ENCODE measurements at regions not wholly inside any gene's neighbourhood (a gene's known extent, or its start where the extent isn't known, plus 50 kb on each side); places are given as distances from the start of the nearest gene placed in this dataset.

DNA sequence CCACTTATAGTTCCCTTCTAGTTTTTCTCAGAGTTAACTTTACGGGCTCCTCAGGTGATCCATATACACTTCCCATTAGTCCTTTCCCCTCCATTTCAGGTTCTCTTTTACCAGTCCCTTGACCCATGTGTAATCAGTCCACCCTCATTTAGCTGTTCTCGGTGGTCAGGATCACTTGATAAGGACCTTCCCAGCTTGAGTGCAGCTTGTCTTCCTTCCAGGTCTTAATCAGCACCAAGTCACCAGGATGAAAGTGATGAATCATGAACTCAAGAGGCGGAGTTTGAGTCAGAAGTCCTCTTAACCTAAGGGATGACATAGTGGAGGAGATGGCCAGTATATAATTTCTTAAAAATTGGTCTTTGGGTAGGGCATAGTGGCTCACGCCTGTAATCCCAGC lies 63.1 kb upstream of the CNTNAP2 start:
- TF ChIP-seq, protein P1, sequence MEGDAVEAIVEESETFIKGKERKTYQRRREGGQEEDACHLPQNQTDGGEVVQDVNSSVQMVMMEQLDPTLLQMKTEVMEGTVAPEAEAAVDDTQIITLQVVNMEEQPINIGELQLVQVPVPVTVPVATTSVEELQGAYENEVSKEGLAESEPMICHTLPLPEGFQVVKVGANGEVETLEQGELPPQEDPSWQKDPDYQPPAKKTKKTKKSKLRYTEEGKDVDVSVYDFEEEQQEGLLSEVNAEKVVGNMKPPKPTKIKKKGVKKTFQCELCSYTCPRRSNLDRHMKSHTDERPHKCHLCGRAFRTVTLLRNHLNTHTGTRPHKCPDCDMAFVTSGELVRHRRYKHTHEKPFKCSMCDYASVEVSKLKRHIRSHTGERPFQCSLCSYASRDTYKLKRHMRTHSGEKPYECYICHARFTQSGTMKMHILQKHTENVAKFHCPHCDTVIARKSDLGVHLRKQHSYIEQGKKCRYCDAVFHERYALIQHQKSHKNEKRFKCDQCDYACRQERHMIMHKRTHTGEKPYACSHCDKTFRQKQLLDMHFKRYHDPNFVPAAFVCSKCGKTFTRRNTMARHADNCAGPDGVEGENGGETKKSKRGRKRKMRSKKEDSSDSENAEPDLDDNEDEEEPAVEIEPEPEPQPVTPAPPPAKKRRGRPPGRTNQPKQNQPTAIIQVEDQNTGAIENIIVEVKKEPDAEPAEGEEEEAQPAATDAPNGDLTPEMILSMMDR (IDR thresholded peaks at IDR 0.05), result no peak
- no peak for TF ChIP-seq POLR2A (IDR thresholded peaks at IDR 0.05)

Data from sigmoid colon (tissue), 3 donors.